Posterior cingulate gyrus (tissue), 11 donors: ENCODE measurements at regions not wholly inside any gene's neighbourhood (a gene's known extent, or its start where the extent isn't known, plus 50 kb on each side); places are given as distances from the start of the nearest gene placed in this dataset.
A peak's percentile ranks its signal among the peaks of the same experiment; 100 is the strongest.

Source experiments
- DNase-seq, 10 donors: peaks; one replicate each; pipeline versions ENCODE4 v3.0.0 to v3.0.0-alpha.2; 2020 to 2021; ENCODE audit warnings: mixed read lengths in 3 of 10
- intact Hi-C: fragments of 100-400 bp; cut with DNase I; formaldehyde crosslinking; loops from one replicate; pipeline ENCODE4 v1.15.1; 2023

DNA sequence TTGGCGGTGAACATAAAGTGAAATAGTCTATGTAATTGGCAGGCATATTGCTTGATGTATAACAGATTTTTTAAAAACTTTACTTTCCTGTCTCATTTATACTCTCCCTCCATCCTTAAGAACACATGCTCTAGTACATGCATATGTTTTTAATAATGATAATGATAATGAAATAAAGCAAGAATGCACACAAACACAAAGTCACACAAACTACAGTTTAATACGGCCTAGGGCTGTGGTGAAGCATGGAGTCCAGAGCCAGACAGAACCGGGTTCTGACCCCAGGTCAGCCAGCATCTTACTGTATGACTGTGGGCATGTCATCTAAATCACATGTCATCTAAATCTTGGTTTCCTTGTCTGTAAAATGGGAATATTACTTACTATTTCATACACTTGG lies 324.9 kb upstream of the NFIA start:
- no peak for DNase-seq
- intact Hi-C loops, result no loop called here

DNA sequence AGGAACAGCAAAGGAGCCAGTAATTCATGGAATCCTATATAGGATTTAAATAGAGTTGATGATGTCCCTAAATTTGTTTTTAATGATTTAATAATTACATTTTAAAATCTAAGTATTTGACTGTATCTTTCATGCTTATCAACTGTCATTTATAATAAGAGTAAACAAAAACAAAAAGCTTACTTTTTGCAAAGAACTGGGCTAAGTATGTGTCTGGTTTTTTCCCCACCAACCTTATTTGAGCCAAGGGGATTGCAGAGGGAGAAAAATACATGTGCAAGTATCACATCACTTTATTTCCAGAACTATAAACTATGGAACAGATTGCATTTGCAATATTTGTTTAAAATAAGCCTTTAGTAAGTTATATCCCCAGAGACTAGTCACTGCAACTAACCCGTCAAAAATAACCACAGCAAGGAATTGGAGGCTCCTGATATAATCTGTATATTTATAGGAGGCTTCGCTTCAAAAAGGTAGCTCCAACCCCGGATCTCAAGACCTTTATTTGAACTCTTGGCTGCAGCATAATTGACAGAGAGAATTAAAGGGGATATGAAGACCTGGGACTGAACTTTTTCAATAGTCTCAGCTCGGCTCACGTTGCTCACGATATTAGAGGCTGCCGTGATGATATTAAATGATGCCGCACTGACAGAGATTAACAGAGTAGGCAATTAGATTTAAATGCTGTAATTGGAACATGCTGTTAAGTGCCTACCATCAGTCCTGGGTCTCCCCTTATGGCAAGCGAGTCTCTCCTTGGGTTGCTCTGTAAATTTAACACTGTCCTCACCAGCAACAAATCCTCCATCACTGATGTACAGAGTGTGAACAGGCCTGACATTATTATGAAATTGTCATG lies 329.1 kb upstream of the NFIA start:
- DNase-seq, result no peak
- intact Hi-C loops, result no loop called here

DNA sequence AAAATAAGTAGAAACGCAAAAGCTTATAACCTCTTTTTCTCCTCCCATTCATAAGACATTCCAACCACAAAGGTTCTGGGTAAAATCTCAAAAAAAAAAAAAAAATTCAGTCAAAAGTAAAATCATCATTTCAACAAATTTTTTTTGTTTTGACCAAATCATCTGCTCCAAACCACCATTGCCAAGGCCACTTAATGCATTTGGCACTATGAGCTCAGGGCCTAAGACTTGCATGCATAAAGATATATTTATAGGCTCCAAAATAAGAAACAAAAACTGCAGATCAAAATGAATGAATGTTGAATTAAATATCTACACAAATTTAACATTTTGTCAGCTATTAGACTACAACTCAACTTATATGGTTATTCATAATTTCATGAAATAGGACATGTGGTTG lies 331.1 kb upstream of the NFIA start:
- DNase-seq, result no peak
- intact Hi-C loops, result no loop called here

DNA sequence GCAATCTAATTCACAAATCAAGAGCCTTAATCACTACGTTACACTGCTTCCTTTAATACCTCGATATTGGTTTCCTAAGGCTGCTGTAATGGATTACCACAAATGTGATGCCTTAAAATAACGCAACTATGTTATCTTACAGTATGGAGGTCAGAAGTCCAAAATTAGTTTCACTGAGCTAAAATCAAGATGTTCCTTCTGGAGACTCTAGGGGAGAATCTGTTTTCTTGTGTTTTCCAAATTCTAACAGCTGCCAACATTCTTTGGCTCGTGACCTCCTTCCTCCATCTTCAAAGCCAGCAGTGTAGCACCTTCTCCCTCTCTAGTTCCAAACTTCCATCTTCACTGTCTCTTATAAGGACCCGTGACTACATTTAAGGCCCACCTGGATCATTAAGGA lies 335.0 kb upstream of the NFIA start:
- intact Hi-C loops, result no loop called here
- no peak for DNase-seq

DNA sequence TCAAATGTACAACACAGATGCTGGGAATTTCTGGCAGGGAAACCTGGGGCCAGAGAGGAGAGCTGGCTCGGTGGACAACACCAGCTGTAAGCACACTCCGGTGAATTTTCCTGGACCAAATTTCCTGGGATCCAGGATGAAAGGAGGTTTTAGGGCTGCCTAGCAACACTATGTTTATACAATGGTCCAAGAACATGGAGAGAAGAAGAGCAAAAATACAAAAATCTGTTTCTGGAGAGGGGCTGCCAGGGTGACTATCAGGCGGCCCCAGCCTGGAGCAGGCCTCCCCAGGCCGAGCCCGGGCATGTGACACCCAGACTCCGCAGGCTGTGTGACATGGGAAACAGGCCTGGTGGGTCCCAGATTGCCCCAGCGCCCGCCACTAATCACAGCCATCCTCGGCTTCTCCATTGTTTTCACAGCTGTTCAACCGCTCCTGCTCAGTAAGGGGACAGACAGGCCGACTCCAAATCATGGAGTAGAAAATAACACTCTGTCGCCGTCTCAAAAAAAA lies 336.0 kb upstream of the NFIA start:
- peak; percentile 15 to 88 (median 26) for DNase-seq
- intact Hi-C loops, result no loop called here

DNA sequence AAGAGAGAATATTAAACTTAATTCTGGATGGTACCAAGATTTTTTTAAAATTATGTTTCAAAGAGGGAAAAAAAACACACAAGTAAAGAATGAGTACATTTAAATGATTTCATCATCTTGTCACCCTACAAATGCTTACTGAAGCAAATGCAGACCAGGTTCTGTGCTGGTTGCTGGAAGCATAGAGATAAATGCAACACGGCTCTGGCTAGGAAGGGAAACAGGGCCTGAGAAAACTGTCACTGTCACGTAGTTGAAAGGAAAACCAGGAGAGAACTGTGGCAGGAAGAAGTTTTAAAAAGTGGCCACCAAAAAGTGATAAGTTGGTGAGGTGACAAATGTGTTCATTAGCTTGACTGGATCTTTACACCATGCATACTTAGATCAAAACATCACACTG lies 336.9 kb upstream of the NFIA start:
- no peak for DNase-seq
- intact Hi-C loops, result no loop called here

DNA sequence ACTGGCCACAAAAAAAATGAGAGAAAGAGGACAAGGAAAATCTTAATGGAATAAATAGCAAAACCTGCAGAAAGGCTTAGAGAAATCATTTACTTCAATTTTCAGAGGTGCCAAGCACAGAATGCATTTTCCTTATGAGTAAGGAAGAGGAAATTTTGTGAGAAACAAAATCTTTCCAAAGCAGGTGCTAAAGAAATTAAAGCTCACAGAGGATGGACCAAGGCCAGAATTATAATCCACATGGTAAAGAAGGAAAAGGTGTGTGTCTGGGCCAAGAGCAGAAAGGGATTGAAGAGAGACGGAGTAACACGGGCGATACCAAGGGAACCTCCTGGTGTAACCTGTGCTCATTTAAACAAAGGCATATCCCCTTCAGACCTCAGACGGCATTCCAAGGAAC lies 340.0 kb upstream of the NFIA start:
- DNase-seq, result no peak
- intact Hi-C loops, result no loop called here

DNA sequence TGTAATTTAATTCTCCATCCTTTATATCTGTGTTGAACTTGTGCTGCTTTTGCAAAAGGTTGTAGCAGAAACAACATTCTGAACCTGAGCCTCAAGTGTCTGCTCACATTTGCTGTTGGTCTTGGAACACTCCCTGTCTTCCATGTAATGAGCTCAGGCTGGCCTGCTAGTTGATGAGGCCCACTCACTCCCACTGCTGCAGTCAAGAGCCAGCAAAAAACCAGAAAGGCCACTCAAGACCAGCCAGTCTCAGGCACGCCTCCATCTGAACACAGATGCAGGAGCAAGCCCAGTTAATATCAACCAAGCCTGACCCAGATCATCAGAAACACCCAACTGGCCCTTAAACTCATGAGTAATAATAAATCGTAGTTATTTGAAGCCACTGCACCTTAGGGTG lies 342.2 kb upstream of the NFIA start:
- intact Hi-C loops, result no loop called here
- no peak for DNase-seq

DNA sequence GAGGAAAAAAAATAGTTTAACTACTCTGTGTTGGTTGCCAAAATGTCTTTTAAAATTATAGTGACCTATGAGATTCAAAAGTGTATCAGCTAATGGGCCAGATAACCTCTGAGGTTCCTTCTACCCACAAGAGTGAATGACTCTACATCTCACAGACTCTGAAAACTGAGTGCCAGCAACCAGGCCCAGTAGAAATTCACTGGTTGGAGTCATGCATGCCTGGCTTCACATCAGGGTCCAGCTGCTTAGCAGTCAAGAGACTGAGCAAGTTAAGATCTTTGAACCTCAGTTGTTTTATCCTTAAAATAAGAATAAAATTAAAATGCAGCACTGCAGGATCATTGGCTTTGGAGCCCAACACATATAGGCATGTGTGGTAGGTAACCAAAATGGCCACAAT lies 342.6 kb upstream of the NFIA start:
- no peak for DNase-seq
- intact Hi-C loops, result no loop called here

DNA sequence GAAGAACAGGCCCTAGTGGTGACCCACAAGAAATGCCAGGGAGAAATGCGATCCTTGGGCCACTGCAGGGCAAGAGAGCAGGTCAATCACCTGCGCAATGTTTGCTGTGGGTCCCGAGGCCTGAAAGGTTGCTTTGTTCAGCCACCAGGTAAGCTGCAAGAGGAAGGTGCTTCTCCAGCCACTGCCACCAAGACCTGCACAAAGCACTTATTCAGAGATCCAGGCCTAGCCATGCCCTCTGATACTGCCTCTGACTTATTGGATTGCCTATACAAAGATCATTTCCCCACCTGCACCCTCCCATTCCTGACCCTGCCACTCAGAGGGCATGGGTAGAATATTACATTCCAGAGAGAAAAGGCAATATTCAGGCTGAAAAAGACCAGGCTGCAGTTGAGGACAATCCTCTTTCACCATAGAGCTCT lies 349.4 kb upstream of the NFIA start:
- intact Hi-C loops, result no loop called here

DNA sequence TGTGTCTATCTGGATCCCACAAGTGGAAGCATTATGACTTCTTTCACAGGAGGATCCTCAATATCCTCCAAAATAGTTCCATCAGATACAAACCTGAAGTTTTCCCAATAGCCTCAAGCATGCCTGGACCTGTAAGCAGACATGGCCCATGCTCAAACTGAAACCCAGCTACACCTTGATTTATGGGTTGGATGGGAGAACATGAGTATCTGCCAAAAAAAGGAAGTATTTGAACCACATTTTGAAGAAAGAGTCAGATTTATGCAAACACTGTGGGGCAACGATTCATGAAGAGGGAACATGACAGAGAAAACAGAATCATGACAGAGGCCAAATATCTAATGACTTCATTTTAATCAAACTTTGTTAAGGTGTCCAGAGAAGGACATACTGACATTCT lies 351.0 kb upstream of the NFIA start:
- intact Hi-C loops, result no loop called here
- no peak for DNase-seq

More for the DNA sequence above, 349.4 kb upstream of the NFIA start:
- DNase-seq, result no peak

DNA sequence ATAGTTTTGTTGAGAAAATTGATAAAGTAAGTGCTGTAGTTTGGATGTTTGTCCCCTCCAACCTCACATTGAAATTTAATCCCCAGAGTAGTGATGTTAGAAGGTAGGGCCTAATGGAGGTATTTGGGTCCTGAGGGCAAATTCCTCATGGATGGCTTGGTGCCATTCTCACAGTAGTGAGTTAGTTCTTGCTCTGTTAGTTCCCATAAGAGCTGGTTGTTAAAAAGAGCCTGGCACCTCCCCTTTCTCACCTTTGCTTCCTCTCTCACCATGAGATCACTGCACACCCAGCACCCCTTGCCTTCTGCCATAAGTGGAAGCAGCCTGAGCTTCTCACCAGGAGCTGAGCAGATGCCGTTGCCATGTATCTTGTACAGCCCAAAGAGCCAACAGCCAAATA lies 354.8 kb upstream of the NFIA start:
- DNase-seq, result no peak
- intact Hi-C loops, result no loop called here

DNA sequence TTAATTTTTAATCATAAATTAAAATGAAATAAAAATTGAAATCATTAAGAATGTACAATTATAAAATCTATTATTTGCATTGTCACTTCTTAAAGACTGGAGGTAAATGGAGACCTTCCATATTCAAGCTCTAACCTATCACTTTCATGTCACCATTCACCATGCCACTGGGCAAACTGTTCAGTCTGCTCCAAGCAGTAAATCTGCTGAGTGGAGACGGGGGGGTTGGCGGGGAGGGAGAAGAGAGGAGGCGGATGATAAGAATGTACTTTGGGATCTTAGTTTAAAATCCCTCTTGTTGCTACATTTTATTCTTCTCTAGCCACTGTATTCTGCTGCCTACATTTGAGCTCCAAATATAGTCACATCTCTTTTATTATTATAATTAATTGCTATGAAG lies 365.9 kb upstream of the NFIA start:
- DNase-seq, result no peak
- intact Hi-C loops, result no loop called here

DNA sequence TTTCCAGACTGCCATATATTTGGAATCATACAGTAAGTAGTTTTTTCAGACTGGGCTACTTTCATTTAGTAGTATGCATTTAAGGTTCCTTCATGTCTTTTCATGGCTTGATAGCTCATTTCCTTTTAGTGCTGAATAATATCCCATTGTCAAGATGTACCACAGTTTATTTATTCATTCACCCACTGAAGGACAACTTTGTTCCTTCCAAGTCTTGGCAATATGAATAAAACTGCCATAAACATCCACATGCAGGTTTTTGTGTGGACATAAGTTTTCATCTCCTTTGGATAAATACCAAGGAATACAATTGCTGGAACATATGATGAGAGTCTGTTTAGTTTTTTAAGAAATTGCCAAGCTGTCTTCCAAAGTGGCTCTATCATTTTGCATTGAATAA lies 366.4 kb upstream of the NFIA start:
- DNase-seq, result no peak
- intact Hi-C loops, result no loop called here

DNA sequence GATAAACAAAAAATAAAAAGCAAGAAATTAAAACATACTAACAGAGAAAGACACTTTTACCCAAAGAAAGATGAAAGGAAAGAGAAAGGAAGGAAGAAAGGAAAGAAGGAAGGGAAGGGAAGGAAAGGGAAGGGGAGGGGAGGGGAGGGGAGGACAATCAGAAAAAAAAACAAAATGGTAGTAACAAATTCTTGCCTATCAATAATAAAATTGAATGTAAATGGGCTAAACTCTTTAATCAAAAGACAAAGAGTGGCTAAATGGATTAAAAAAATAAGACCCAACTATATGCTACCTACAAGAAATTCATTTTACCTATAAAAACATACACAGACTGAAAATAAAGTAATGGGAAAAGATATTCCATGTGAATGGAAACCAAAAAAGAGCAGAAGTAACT lies 372.9 kb upstream of the NFIA start:
- intact Hi-C loops, result no loop called here
- no peak for DNase-seq

DNA sequence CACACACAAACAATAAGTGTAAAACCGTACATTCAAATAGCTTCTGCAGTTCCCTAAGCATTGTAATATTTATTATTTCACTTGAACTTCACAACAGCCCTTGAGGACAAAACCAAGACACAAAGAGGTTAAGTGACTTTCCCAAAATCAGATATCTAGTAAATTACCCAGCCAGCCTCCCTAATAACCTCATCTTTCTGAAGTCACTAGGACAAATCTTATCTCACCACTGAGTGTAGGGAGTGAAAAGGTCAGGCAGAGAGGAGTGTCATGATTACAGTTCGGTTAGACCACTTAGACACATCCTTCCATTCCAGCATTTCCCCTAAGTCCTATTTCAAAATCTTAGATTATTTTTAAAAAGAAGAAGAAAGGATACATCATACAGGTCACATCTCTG lies 377.3 kb upstream of the NFIA start:
- intact Hi-C loops, result no loop called here
- no peak for DNase-seq

DNA sequence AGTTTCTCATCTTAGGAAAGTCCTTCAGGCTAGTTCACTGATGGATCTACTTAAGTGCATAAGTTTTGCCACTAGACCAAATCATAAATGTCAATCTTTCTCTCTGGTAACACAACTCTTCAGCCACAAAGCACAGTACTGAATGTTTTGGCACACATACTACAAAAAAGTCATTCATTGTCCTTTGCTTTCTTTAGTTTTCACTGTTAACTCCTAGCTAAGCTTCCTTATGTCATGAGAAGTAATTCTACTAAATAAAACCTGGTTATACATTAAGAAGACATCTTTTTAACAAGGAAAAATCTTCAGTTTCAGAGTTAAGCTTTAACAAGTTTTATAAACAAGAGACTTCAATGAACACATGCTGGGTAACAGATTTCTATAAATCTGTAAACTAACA lies 379.2 kb upstream of the NFIA start:
- intact Hi-C loops, result no loop called here

DNA sequence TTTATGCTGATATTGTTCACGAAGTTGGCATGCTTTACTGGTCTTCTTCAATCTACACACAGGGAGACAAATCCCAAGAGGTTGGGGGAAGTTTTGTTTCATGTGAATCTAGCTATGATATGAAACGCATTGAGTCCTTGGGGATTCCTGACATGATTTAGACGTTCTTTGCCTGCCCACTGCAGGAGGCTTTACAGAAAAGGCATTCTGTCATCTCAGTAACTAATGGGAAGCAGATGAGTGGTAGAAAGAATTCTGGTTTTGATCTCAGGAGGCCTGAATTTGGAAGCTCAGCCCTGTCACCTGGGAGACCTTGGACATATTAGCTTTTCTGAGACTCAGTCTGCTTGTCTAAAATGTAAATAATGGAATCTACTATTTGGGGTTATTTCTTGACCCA lies 383.0 kb upstream of the NFIA start:
- DNase-seq, result no peak
- intact Hi-C loops, result no loop called here

More for the DNA sequence above, 379.2 kb upstream of the NFIA start:
- no peak for DNase-seq

DNA sequence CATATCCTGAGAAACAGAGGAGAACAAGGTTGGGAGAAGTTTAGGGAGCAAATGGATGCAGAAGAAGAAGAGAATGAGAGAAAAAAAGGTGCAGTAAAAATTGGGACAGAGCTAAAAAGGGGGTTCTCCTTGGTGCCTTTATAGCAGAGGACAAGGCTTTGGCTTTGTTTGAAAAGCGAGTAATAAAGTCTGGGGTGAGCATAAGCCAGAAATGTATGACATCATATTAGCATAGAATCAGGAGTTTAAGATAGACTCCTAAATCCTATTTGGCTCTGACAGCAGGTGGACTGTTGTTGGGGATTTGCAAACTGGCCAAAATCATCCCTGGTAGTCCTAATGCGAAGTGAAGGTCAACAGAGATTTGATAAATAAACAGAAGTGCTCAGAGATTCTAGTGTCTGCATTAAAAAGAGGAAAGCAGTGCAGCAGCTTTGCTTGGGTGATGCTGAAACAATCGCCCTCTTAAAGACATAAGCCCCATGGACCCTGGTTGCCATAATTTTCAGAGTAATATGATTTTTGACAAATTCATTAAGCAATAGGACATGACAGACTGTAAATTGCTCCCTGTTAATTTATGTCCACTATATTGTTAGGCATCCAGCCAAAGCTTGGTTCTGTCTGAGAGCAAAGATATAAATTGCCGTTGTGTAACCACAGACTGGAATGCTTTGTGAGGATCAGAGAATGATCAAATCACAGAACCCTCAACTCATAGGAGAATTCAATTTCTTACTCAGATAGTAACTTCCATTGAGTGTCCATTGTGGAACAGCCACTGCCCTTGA lies 385.0 kb upstream of the NFIA start:
- no peak for DNase-seq
- intact Hi-C loops, result no loop called here

DNA sequence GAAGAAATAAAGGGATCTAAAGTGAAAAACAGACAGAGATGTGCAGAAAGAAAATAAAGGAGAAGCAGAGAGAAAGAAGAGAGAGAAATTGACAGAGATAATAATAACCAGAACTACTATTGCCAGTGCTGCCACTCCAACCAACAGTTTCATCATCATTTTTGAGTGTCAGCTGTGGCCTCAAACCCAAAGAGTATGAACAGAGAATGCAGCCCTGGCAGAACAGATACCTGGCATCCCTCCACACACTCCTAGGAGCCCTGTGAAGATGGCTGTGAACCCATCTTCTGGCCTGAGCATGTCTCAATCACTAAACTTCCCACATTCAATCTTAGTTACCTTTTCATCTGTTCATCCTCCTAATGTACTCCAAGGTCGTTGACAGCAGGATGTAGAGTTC lies 385.8 kb upstream of the NFIA start:
- DNase-seq, result no peak
- intact Hi-C loops, result no loop called here

DNA sequence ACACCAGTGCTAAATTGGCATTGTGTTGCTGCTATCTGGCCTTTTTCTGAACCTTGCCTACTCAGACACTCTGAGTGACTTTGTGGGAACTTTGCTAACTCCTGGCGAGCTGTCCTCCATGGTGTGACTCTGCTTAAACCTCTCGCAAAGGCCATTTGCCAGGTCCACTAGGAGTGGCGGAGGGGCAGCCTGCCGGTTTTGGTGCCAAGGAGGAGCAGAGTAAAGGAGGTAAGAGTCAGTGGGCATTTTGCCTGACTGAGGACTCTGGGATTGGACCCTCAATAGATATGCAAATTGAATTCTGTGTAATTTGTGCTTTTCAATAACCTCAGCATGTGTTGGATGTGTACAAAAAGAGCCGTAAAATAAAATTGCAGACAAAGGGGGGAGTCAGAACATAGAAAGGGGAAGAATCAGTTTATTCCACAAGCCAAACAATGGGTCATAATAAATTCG lies 386.6 kb upstream of the NFIA start:
- DNase-seq, result peak in 1 of 10 donors; percentile 55
- intact Hi-C loops, result no loop called here

DNA sequence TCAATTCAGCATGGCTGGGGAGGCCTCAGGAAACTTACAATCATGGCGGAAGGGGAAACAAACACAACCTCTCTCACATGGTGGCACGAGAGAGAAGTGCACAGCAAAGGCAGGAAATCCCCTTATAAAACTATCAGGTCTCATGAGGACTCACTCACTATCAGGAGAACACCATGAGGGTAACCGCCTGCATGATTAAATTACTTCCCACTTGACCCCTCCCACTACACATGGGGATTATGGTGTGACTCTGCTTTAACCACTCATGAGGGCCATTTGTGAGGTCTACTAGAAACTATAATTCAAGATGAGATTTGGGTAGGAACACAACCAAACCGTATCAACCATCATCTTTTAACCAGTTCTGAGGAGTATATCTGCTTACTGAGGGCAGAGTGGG lies 387.4 kb upstream of the NFIA start:
- intact Hi-C loops, result no loop called here
- no peak for DNase-seq
